GM21576 (cell line): ENCODE measurements at regions not wholly inside any gene's neighbourhood (a gene's known extent, or its start where the extent isn't known, plus 50 kb on each side); places are given as distances from the start of the nearest gene placed in this dataset.

ENCODE experiments used
- ATAC-seq: cut with Tn5 transposase; IDR thresholded peaks from one replicate; pipeline ENCODE4 v1.9.1; 2021; ENCODE audit warnings: mild to moderate bottlenecking, moderate library complexity; ENCODE audit not compliant: unreplicated experiment

GRCh38 chr10:130638991-130639390, 502.8 kb downstream of the GLRX3 start:
- no peak for ATAC-seq

GRCh38 chr10:130642926-130643325, 506.7 kb downstream of the GLRX3 start:
- no peak for ATAC-seq

DNA sequence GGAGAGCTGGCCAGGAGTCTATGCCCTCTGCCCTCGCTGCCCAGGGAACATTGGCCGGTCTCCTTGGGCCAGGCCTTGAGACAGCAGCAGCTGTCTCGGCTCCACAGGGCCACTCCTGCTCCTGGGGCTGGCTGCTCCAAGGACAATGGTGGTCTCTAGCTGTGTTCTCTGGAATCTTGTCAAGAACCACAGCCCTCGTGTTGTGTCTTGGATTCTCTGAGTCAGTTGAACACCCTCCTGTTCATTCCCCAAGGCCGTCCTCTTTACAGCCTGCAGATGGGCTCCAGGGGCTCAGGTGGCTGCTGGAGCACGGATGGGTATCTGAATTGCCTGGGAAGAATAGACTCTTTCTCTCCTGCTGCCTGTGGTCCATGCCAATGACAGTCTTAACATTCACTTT, 511.1 kb downstream of the GLRX3 start:
- ATAC-seq, result no peak

GRCh38 chr10:130648807-130649206, 512.6 kb downstream of the GLRX3 start:
- ATAC-seq, result no peak

- no peak for ATAC-seq
Measured at GRCh38 chr10:130652544-130652943, 516.4 kb downstream of the GLRX3 start.

- no peak for ATAC-seq
Measured at GRCh38 chr10:130652964-130653578, 516.9 kb downstream of the GLRX3 start.

DNA sequence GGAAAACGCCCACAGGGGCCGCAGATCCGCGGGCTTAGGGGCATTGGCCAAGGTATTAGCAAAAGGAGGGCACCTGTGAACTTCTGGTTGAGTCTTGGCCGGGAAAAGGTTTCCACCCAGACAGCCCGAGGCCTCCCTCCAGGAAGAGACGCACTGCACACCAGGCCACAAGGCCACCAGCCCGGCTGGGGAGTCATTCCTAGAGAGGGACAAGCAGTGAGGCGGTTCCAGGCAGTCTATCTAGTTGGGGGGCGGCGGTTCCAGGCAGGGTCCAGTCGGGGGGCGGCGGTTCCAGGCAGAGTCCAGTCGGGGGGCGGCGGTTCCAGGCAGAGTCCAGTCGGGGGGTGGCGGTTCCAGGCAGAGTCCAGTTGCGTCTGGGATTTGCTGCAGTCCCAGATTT, 518.5 kb downstream of the GLRX3 start:
- ATAC-seq, result no peak

DNA sequence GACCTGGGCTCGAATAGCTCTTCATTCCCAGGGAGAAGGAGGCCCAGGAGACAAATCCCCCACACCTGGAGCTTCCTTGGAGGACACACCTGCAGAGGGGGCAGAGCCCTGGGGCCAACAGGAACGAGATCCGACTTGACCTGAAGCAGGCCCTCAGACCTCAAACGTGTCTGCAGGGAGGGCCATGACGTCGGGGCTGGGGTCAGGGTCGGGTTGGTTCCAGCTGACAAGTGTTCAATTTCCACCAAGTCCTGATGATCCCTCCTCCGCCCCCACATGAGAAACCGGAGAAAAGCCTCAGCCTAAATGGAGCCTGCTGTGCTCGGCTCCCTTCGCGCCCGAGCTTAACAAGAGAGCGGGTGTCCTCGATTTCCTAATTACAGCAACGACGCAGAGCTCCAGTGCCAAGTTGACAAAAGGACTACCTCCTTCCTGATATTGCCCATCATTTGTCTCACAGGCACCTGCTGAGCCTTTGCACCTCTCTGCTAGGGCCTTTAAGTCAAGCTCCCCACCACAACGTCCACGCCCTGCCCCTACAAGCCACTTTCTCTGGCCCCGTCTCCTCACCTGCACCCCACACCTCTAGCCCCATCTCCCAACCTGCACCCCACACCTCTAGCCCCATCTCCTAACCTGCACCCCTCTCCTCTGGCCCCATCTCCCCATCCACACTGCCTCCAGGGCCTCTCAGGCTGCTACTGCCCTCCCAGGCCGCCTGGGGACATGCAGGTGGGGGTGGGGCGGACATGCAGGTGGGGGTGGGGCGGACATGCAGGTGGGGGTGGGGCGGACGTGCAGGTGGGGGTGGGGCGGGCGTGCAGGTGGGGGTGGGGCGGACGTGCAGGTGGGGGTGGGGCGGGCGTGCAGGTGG, 519.4 kb downstream of the GLRX3 start:
- ATAC-seq, result no peak

DNA sequence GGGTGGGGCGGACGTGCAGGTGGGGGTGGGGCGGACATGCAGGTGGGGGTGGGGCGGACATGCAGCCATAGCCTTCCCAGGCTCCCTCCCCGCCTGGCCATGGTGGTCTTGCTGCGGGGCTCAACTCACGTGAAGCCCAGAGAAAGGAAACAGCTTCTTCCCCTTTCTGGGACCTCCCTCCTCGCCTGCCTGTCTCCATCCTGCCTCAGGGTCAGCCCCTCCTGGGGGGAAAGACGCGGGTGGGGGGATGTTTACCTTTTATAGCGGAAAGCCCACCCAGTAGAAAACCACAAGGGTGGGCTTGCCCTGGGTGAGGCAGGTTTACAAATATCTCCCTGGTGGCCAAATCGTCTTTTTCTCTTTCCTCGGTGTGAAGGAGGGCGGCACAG, 520.0 kb downstream of the GLRX3 start:
- ATAC-seq, result no peak

- no peak for ATAC-seq
Measured at GRCh38 chr10:130656582-130657133, 520.5 kb downstream of the GLRX3 start.

DNA sequence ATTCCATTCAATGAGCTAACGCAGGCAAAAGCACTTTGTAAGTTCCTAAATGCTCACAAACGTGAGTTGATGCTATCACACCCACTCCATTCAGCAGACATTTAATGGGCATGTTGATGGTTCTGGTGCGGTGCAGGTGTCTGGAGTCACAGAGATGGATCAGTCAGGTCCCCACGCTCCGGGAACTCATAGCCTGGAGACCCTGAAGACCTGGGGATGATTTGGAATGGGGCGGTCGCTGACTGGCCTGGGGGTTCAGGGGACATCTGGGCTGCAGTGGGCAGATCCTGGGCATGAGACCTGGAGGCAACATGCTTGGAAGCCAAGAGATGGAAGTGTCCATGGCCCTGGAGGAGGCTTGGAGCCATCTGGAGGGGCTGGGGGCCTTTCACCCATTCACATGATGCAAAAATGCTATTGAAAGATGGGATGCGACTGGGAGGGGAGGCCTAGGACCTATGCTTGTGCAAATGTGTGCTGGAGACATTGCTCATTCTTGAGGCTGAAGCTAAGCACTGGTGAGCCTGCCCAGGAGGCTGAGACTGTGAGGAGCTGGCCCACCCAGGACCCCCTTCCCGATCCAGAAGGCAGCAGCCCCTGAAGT, 522.6 kb downstream of the GLRX3 start:
- no peak for ATAC-seq

- no peak for ATAC-seq
Measured at GRCh38 chr10:130659528-130659927, 523.3 kb downstream of the GLRX3 start.

DNA sequence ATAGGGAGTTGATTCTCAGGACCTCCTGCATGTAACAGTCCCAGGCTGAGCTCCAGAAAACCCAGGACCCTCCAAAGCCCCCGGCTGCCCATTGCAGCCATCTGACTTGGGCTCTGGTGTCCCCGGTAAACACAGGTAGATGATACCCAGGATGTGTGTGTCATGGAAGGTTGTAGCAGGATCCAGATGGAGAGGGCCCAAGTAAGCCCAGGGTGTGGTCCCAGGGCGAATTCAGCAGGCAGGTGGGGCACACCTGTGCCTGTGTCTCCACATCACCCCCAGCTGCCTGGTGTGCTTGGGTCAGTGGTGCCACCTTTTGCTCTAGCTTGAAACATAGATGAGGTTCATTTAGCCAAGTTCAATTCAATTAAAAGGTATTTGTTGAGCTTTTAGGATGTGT, 524.1 kb downstream of the GLRX3 start:
- ATAC-seq, result no peak

GRCh38 chr10:130661419-130661818, 525.2 kb downstream of the GLRX3 start:
- ATAC-seq, result no peak

DNA sequence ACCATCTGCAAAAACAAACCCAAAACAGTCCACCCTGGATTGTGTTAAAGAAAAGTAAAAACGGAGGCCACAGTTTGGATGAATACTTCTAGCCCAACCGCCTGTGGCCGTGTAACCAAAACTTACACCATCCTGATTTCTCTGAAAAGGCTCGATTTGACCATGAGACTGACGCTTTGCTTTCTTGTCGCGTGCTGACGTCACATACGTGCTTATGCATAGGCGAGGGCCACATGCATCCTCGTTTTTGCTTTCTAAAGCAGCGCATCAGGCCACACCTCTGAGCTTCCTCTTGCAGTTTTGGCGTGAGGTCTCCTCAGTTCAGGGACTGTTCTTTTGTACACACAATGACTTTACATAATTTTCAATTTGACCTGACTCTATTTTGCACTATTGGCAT, 526.6 kb downstream of the GLRX3 start:
- no peak for ATAC-seq

DNA sequence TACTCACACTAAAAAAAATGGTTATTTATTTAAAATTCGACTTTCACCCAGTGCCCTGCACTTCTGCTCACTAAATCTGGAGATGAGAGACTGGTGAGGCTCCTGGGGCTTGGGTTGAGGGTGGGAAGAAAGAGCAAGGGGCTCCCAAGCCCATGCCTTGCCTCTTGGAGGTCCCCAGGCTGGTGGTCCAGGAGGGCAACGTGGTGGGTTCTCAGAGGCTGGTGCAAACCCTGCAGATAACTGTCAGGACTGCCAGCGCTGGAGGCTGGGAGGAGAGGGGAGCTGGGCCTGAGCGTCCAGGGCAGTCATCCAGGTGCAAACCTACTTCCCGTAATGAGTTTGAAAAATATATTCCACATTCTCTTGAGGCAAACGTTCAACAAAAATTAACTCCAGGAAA, 528.3 kb downstream of the GLRX3 start:
- no peak for ATAC-seq

GRCh38 chr10:130666215-130666614, 530.0 kb downstream of the GLRX3 start:
- no peak for ATAC-seq

DNA sequence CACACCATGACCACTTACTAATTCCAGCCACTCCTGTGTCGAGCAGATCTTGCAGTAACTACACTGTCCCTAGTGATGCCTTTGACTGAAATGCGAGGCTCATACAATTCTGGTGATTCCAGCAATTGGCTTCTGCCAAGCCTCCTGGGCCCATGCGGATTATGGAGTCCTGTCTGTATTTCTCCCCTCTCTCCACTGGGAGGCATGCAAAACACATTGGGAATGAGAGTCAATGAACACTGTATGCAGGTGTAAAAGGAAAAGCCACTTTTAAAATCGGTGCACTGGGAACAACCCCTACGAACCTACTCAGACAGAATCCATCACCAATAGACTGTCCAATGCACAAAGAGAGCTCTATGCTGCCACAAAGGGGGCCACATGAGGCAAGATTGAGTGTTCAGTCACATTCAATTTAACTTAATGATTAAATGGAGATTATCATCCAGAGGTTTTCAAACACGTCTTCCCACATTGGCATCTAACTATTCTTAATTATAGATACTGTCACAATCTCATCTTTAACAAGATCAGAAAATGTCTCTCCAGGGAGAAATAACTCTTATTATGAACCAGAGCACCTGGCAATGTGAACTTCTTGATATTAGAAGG, 550.6 kb downstream of the GLRX3 start:
- no peak for ATAC-seq

DNA sequence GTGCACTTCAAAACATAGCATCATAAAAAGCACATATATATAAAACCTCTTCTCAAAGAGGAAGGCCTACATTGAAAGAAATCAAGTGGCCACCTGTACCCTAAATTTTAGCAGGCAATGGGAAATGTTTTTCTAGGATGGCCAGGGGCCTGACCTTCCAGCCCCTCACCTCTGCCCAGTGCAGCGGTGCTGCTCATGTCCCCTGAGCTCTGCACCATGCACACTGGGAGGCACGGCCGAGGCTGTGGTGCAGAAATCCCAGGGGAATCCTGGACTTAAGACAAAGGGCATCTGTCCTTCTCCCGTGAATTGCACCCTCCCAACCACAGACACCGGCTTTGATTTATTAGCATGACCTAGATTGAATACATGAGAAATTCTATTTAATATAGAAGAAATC, 551.4 kb downstream of the GLRX3 start:
- ATAC-seq, result no peak

DNA sequence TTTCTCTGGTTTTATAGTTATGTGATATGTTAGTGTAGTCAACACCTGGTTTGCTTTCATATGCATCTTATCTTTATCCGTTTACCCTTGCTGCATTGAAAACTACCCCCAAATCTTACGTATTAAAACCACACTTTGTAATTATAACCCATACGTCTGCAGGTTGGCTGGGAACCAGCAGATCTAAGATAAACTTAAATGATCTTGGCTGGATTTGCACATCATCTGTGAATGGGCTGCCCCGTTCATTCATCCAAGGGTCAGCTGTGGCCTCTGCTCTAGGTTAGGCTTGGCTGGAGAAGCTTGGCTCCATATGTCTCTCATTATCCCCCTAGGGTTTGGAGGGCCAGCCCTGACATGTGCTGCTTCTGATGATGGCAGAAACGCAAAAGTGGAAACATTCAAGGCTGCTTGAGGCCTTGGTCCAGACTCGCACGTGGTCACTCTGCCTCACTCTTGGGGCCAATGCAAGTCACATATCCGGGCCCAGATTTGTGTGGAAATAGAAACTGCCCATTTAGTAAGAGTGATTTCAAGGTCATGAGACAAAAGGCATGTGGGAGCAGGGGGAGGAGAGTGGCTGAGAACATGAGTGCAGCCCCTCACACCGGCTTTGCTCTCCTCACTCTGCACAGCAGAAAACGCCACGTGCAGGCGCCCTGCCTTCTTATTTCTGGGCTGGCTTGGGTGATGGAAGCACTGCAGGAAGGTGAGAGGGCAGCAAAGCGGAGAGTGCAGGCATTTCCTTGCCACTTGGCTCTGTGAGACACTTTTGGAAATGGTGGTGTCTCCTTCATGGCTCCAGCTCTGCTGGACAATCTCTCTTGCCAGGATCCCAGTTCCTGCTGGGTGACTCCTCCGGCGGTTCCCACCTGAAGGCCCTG, 553.8 kb downstream of the GLRX3 start:
- ATAC-seq, result no peak
